Right hindlimb (tissue), 1 donor: ENCODE measurements at regions not wholly inside any gene's neighbourhood (a gene's known extent, or its start where the extent isn't known, plus 50 kb on each side); places are given as distances from the start of the nearest gene placed in this dataset.
"Not testable (repeated sequence)": the region's sequence is repeated elsewhere in the genome, so short reads cannot be mapped to it uniquely, and the experiment has no call there.

Experiments
- DNase-seq: peaks from one replicate; pipeline ENCODE4 v3.0.0-alpha.2; 2018

GRCh38 chr17:30686538-30687479 is 137.7 kb downstream of the CRLF3 start:
- DNase-seq, result not testable (repeated sequence)

- not testable (repeated sequence) for DNase-seq
These were observed 142.2 kb downstream of the CRLF3 start for GRCh38 chr17:30682280-30682679.

GRCh38 chr17:30680681-30681080 is 143.8 kb downstream of the CRLF3 start:
- DNase-seq, result not testable (repeated sequence)

- DNase-seq, result no peak
These were observed 146.8 kb downstream of the CRLF3 start for GRCh38 chr17:30677550-30678249.

- DNase-seq, result not testable (repeated sequence)
These were observed 148.6 kb downstream of the CRLF3 start for GRCh38 chr17:30675777-30676492.

- DNase-seq, result not testable (repeated sequence)
These were observed 155.3 kb downstream of the CRLF3 start for GRCh38 chr17:30669217-30669649.

GRCh38 chr17:30668360-30669181 is 155.9 kb downstream of the CRLF3 start:
- not testable (repeated sequence) for DNase-seq

GRCh38 chr17:30667657-30668359 is 156.7 kb downstream of the CRLF3 start:
- peak; percentile 85 for DNase-seq

GRCh38 chr17:30666838-30667656 is 157.4 kb downstream of the CRLF3 start:
- DNase-seq, result peak; percentile 35

- peak; percentile 35 for DNase-seq
These were observed 160.6 kb downstream of the CRLF3 start for GRCh38 chr17:30663727-30664455.

GRCh38 chr17:30657148-30657547 is 167.3 kb downstream of the CRLF3 start:
- DNase-seq, result not testable (repeated sequence)

GRCh38 chr17:30653038-30653437 is 171.5 kb downstream of the CRLF3 start:
- DNase-seq, result not testable (repeated sequence)

- DNase-seq, result not testable (repeated sequence)
These were observed 172.9 kb downstream of the GOSR1 start for GRCh38 chr17:30650149-30650548.

GRCh38 chr17:30648015-30648620 is 170.9 kb downstream of the GOSR1 start:
- not testable (repeated sequence) for DNase-seq

- not testable (repeated sequence) for DNase-seq
These were observed 168.7 kb downstream of the GOSR1 start for GRCh38 chr17:30645875-30646274.

GRCh38 chr17:30644713-30645112 is 167.5 kb downstream of the GOSR1 start:
- not testable (repeated sequence) for DNase-seq

GRCh38 chr17:30644287-30644686 is 167.1 kb downstream of the GOSR1 start:
- not testable (repeated sequence) for DNase-seq

GRCh38 chr17:30641428-30641827 is 164.2 kb downstream of the GOSR1 start:
- not testable (repeated sequence) for DNase-seq

- not testable (repeated sequence) for DNase-seq
These were observed 162.2 kb downstream of the GOSR1 start for GRCh38 chr17:30639391-30639790.
